ENCODE measurements at regions not wholly inside any gene's neighbourhood (a gene's known extent, or its start where the extent isn't known, plus 50 kb on each side); places are given as distances from the start of the nearest gene placed in this dataset.

- no peaks in the 10 kb centered on the region for H3K36me3 ChIP-seq (ENCODE audit: control insufficient read depth, insufficient read depth, low read length)
- no peaks in the 10 kb centered on the region for H3K9me3 ChIP-seq (ENCODE audit: control insufficient read depth, low read length)
- H3K4me3 ChIP-seq (ENCODE audit: insufficient read depth, low read depth, low read length, poor library complexity, severe bottlenecking): no peak overlapping the region
- no peak overlapping the region for H3K27ac ChIP-seq (ENCODE audit: insufficient read depth, low read length, poor library complexity, severe bottlenecking)
- no peak for DNase-seq
- no peaks in the 10 kb centered on the region for H3K27me3 ChIP-seq (replicated peaks; ENCODE audit: control insufficient read depth, insufficient read depth, low read length, poor library complexity, severe bottlenecking)
- no peaks in the 10 kb centered on the region for H3K4me1 ChIP-seq (ENCODE audit: control insufficient read depth, insufficient read depth, low read length, poor library complexity, severe bottlenecking)
Measured at GRCh38 chr21:34242973-34243372, 120.8 kb upstream of the KCNE2 start.

GRCh38 chr21:34243562-34243961, 120.2 kb upstream of the KCNE2 start:
- no peak for DNase-seq
- Histone ChIP-seq H3K27ac (ENCODE audit: insufficient read depth, low read length, poor library complexity, severe bottlenecking) (no peak overlapping the region), H3K36me3 (ENCODE audit: control insufficient read depth, insufficient read depth, low read length) (no peaks in the 10 kb centered on the region), H3K4me3 (ENCODE audit: insufficient read depth, low read depth, low read length, poor library complexity, severe bottlenecking) (no peak overlapping the region), H3K9me3 (ENCODE audit: control insufficient read depth, low read length) (no peaks in the 10 kb centered on the region), H3K4me1 (ENCODE audit: control insufficient read depth, insufficient read depth, low read length, poor library complexity, severe bottlenecking) (no peaks in the 10 kb centered on the region), H3K27me3 (replicated peaks; ENCODE audit: control insufficient read depth, insufficient read depth, low read length, poor library complexity, severe bottlenecking) (no peaks in the 10 kb centered on the region)

- Histone ChIP-seq H3K4me1 (ENCODE audit: control insufficient read depth, insufficient read depth, low read length, poor library complexity, severe bottlenecking) (no peaks in the 10 kb centered on the region), H3K27ac (ENCODE audit: insufficient read depth, low read length, poor library complexity, severe bottlenecking) (no peak overlapping the region), H3K4me3 (ENCODE audit: insufficient read depth, low read depth, low read length, poor library complexity, severe bottlenecking) (no peak overlapping the region), H3K36me3 (ENCODE audit: control insufficient read depth, insufficient read depth, low read length) (no peaks in the 10 kb centered on the region), H3K27me3 (replicated peaks; ENCODE audit: control insufficient read depth, insufficient read depth, low read length, poor library complexity, severe bottlenecking) (no peaks in the 10 kb centered on the region), H3K9me3 (ENCODE audit: control insufficient read depth, low read length) (no peaks in the 10 kb centered on the region)
- no peak for DNase-seq
Measured at GRCh38 chr21:34252751-34253150, 111.1 kb upstream of the KCNE2 start.

- Histone ChIP-seq H3K4me3 (ENCODE audit: insufficient read depth, low read depth, low read length, poor library complexity, severe bottlenecking) (no peak overlapping the region), H3K27me3 (replicated peaks; ENCODE audit: control insufficient read depth, insufficient read depth, low read length, poor library complexity, severe bottlenecking) (no peaks in the 10 kb centered on the region), H3K27ac (ENCODE audit: insufficient read depth, low read length, poor library complexity, severe bottlenecking) (no peak overlapping the region), H3K4me1 (ENCODE audit: control insufficient read depth, insufficient read depth, low read length, poor library complexity, severe bottlenecking) (no peaks in the 10 kb centered on the region), H3K36me3 (ENCODE audit: control insufficient read depth, insufficient read depth, low read length) (no peaks in the 10 kb centered on the region), H3K9me3 (ENCODE audit: control insufficient read depth, low read length) (no peaks in the 10 kb centered on the region)
- DNase-seq: no peak
Measured at GRCh38 chr21:34255073-34255472, 108.7 kb upstream of the KCNE2 start.

GRCh38 chr21:34260277-34261008, 103.4 kb upstream of the KCNE2 start:
- Histone ChIP-seq H3K4me1 (ENCODE audit: control insufficient read depth, insufficient read depth, low read length, poor library complexity, severe bottlenecking) (no peaks in the 10 kb centered on the region), H3K9me3 (ENCODE audit: control insufficient read depth, low read length) (no peaks in the 10 kb centered on the region), H3K4me3 (ENCODE audit: insufficient read depth, low read depth, low read length, poor library complexity, severe bottlenecking) (no peak overlapping the region), H3K36me3 (ENCODE audit: control insufficient read depth, insufficient read depth, low read length) (no peaks in the 10 kb centered on the region), H3K27ac (ENCODE audit: insufficient read depth, low read length, poor library complexity, severe bottlenecking) (no peak overlapping the region), H3K27me3 (replicated peaks; ENCODE audit: control insufficient read depth, insufficient read depth, low read length, poor library complexity, severe bottlenecking) (no peaks in the 10 kb centered on the region)
- DNase-seq: no peak

GRCh38 chr21:34261841-34262468, 101.9 kb upstream of the KCNE2 start:
- Histone ChIP-seq H3K27me3 (replicated peaks; ENCODE audit: control insufficient read depth, insufficient read depth, low read length, poor library complexity, severe bottlenecking) (no peaks in the 10 kb centered on the region), H3K27ac (ENCODE audit: insufficient read depth, low read length, poor library complexity, severe bottlenecking) (no peak overlapping the region), H3K36me3 (ENCODE audit: control insufficient read depth, insufficient read depth, low read length) (no peaks in the 10 kb centered on the region), H3K9me3 (ENCODE audit: control insufficient read depth, low read length) (no peaks in the 10 kb centered on the region), H3K4me1 (ENCODE audit: control insufficient read depth, insufficient read depth, low read length, poor library complexity, severe bottlenecking) (no peaks in the 10 kb centered on the region), H3K4me3 (ENCODE audit: insufficient read depth, low read depth, low read length, poor library complexity, severe bottlenecking) (no peak overlapping the region)
- DNase-seq: no peak

DNA sequence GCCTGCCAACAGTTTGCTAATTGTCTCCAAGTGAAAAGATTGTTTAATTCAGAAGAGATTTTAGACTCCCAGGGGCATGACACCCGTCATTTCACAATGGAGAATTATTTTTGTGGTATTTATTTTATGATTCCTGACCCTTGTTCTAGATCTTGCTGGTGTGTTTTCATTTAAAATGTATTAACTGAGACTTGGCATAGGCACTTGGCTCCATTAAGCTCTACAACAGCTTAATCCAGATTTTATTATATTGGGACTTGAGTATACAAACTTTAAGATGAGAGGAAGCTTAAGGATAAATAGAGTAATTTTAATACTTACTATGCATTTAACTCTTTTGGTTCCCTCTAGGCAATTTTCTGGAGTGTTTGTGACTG, 101.3 kb upstream of the KCNE2 start:
- no peaks in the 10 kb centered on the region for H3K36me3 ChIP-seq (ENCODE audit: control insufficient read depth, insufficient read depth, low read length)
- H3K27me3 ChIP-seq (replicated peaks; ENCODE audit: control insufficient read depth, insufficient read depth, low read length, poor library complexity, severe bottlenecking): no peaks in the 10 kb centered on the region
- H3K4me1 ChIP-seq (ENCODE audit: control insufficient read depth, insufficient read depth, low read length, poor library complexity, severe bottlenecking): no peaks in the 10 kb centered on the region
- no peak overlapping the region for H3K27ac ChIP-seq (ENCODE audit: insufficient read depth, low read length, poor library complexity, severe bottlenecking)
- no peak overlapping the region for H3K4me3 ChIP-seq (ENCODE audit: insufficient read depth, low read depth, low read length, poor library complexity, severe bottlenecking)
- no peak for DNase-seq
- H3K9me3 ChIP-seq (ENCODE audit: control insufficient read depth, low read length): no peaks in the 10 kb centered on the region

DNA sequence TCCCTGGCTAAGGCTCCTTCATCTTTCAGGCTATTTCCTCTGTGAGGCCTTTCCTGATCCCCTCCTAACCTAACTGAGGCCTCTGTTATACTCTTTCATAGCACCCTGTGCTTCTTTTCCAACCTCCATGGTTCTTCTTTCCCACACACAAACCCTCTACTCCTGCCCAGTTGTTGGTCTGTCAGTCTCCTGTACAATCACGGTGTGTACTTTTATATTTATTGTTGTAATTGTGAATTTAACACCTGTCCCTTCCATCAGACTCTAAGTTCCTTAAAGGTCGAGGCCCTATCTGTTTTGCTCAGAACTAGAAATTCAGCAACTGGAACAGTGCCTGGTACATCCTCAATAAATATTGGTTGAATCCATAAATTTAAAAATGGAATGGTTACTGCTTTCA, 100.2 kb upstream of the KCNE2 start:
- Histone ChIP-seq H3K4me3 (ENCODE audit: insufficient read depth, low read depth, low read length, poor library complexity, severe bottlenecking) (no peak overlapping the region), H3K9me3 (ENCODE audit: control insufficient read depth, low read length) (no peaks in the 10 kb centered on the region), H3K27me3 (replicated peaks; ENCODE audit: control insufficient read depth, insufficient read depth, low read length, poor library complexity, severe bottlenecking) (no peaks in the 10 kb centered on the region), H3K36me3 (ENCODE audit: control insufficient read depth, insufficient read depth, low read length) (no peaks in the 10 kb centered on the region), H3K27ac (ENCODE audit: insufficient read depth, low read length, poor library complexity, severe bottlenecking) (no peak overlapping the region), H3K4me1 (ENCODE audit: control insufficient read depth, insufficient read depth, low read length, poor library complexity, severe bottlenecking) (no peaks in the 10 kb centered on the region)
- no peak for DNase-seq

GRCh38 chr21:34266351-34266750, 97.5 kb upstream of the KCNE2 start:
- H3K36me3 ChIP-seq (ENCODE audit: control insufficient read depth, insufficient read depth, low read length): no peaks in the 10 kb centered on the region
- H3K4me3 ChIP-seq (ENCODE audit: insufficient read depth, low read depth, low read length, poor library complexity, severe bottlenecking): no peak overlapping the region
- no peaks in the 10 kb centered on the region for H3K4me1 ChIP-seq (ENCODE audit: control insufficient read depth, insufficient read depth, low read length, poor library complexity, severe bottlenecking)
- no peaks in the 10 kb centered on the region for H3K9me3 ChIP-seq (ENCODE audit: control insufficient read depth, low read length)
- DNase-seq: no peak
- H3K27ac ChIP-seq (ENCODE audit: insufficient read depth, low read length, poor library complexity, severe bottlenecking): no peak overlapping the region
- no peaks in the 10 kb centered on the region for H3K27me3 ChIP-seq (replicated peaks; ENCODE audit: control insufficient read depth, insufficient read depth, low read length, poor library complexity, severe bottlenecking)

DNA sequence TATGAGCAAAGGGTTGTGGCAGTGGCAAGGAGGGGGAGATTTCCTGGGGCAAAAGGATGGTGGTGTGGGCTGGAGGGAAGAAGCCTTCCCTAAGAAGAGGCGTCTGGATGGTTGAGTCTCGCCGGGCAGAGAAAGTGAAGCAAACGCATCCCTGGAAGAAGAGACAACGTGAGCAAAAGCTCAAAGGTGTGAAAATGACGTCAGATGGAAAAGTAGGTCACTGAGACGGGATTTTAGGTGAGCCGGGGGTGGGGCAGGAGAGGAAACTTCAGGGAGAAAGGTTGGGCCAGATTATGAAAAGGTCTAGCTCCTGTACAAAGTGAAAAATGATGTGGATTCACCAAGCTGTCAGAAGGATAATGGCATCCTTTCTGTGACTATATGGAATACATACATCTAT, 95.3 kb upstream of the KCNE2 start:
- Histone ChIP-seq H3K9me3 (ENCODE audit: control insufficient read depth, low read length) (no peaks in the 10 kb centered on the region), H3K27ac (ENCODE audit: insufficient read depth, low read length, poor library complexity, severe bottlenecking) (no peak overlapping the region), H3K4me1 (ENCODE audit: control insufficient read depth, insufficient read depth, low read length, poor library complexity, severe bottlenecking) (no peaks in the 10 kb centered on the region), H3K36me3 (ENCODE audit: control insufficient read depth, insufficient read depth, low read length) (no peaks in the 10 kb centered on the region), H3K4me3 (ENCODE audit: insufficient read depth, low read depth, low read length, poor library complexity, severe bottlenecking) (no peak overlapping the region), H3K27me3 (replicated peaks; ENCODE audit: control insufficient read depth, insufficient read depth, low read length, poor library complexity, severe bottlenecking) (no peaks in the 10 kb centered on the region)
- no peak for DNase-seq

All from effector memory CD4-positive, alpha-beta T cell (primary cell).